SK-N-SH (cell line): ENCODE measurements at regions not wholly inside any gene's neighbourhood (a gene's known extent, or its start where the extent isn't known, plus 50 kb on each side); places are given as distances from the start of the nearest gene placed in this dataset.

Experiments used
- CTCF ChIA-PET: fragments of 300-600, 350-600 bp; formaldehyde crosslinking; extraction: SDS; loops from one replicate; lab custom pipeline; 2021; lab: Yijun Ruan, JAX
- POLR2A ChIA-PET: fragments of 350-600 bp; sonication (Branson Sonifier 250); formaldehyde crosslinking; extraction: SDS; loops from one replicate; lab custom pipeline; 2020; ENCODE audit warnings: antibody characterized with exemption, inconsistent platforms; lab: Yijun Ruan, JAX
- DNase-seq: peaks from one replicate; pipeline ENCODE4 v3.0.0; 2012
- H2AFZ ChIP-seq: fragments of 200-600 bp; sonication (generic); 2 replicates; pipeline ENCODE4 v1.8.1; 2016; ENCODE audit warnings: antibody characterized with exemption, mild to moderate bottlenecking, low read depth
- H3F3A ChIP-seq: fragments of 200-600 bp; sonication (generic); replicated peaks from 2 replicates; pipeline ENCODE3; 2016; ENCODE audit warnings: antibody characterized with exemption, mild to moderate bottlenecking; ENCODE audit not compliant: insufficient read depth
- H3K27ac ChIP-seq, 2 experiments: fragments of 200-500 bp in 1 of 2; fragments of 200-600 bp in 1 of 2; sonication (Bioruptor generic) in 1 of 2; sonication (generic), shearing (Covaris generic) in 1 of 2; 2 replicates each; pipeline versions ENCODE4 v1.5.1 to v1.6.1; 2014 to 2016; ENCODE audit warnings: low read depth in 2 of 2, inconsistent platforms in 1 of 2, low read length in 1 of 2, mild to moderate bottlenecking in 1 of 2, mixed read lengths in 1 of 2
- H3K27me3 ChIP-seq: fragments of 200-600 bp; sonication (generic), shearing (Covaris generic); 2 replicates; pipeline ENCODE4 v1.6.1; 2016; ENCODE audit warnings: mixed run types; ENCODE audit not compliant: insufficient read depth
- H3K36me3 ChIP-seq, 2 experiments: fragments of 200-500 bp in 1 of 2; fragments of 200-600 bp in 1 of 2; sonication (Bioruptor generic) in 1 of 2; sonication (generic) in 1 of 2; replicated peaks in 1 of 2; 2 replicates each; pipeline versions ENCODE3 to v1.5.1; 2014 to 2016; ENCODE audit warnings: low read length in 1 of 2, mild to moderate bottlenecking in 1 of 2; ENCODE audit not compliant: insufficient read depth in 2 of 2, control insufficient read depth in 1 of 2
- H3K4me1 ChIP-seq, 2 experiments: fragments of 200-500 bp in 1 of 2; fragments of 200-600 bp in 1 of 2; sonication (Bioruptor generic) in 1 of 2; sonication (generic), shearing (Covaris generic) in 1 of 2; 2 replicates each; pipeline versions ENCODE4 v1.5.1 to v1.6.1; 2014 to 2016; ENCODE audit warnings: low read depth in 1 of 2, low read length in 1 of 2, mixed run types in 1 of 2; ENCODE audit not compliant: insufficient read depth in 2 of 2, control insufficient read depth in 1 of 2
- H3K4me2 ChIP-seq: fragments of 200-600 bp; sonication (generic), shearing (Covaris generic); 2 replicates; pipeline ENCODE4 v1.6.1; 2017; ENCODE audit warnings: mixed run types
- H3K4me3 ChIP-seq, 2 experiments: fragments of 200-500 bp in 1 of 2; fragments of 200-600 bp in 1 of 2; sonication (Bioruptor generic) in 1 of 2; sonication (generic), shearing (Covaris generic) in 1 of 2; 2 replicates each; pipeline versions ENCODE4 v1.5.1 to v1.8.1; 2014 to 2016; ENCODE audit warnings: low read depth in 2 of 2, inconsistent platforms in 1 of 2, low read length in 1 of 2, mild to moderate bottlenecking in 1 of 2, mixed read lengths in 1 of 2, moderate library complexity in 1 of 2
- H3K79me2 ChIP-seq: fragments of 200-600 bp; sonication (generic); 2 replicates; pipeline ENCODE4 v1.8.1; 2017; ENCODE audit warnings: mild to moderate bottlenecking; ENCODE audit not compliant: insufficient read depth
- H3K9ac ChIP-seq: fragments of 200-600 bp; sonication (generic); 2 replicates; pipeline ENCODE4 v1.6.1; 2017; ENCODE audit warnings: mixed run types
- H3K9me2 ChIP-seq: fragments of 200-600 bp; sonication (generic); 2 replicates; pipeline ENCODE4 v1.6.1; 2017; ENCODE audit warnings: mixed run types
- H3K9me3 ChIP-seq: fragments of 200-600 bp; sonication (generic); 2 replicates; pipeline ENCODE4 v1.6.1; 2017; ENCODE audit warnings: mixed run types, mild to moderate bottlenecking, moderate library complexity
- H4K20me1 ChIP-seq: fragments of 200-600 bp; sonication (generic); 2 replicates; pipeline ENCODE4 v1.6.1; 2017; ENCODE audit warnings: mild to moderate bottlenecking, mixed run types; ENCODE audit not compliant: insufficient read depth
- CHD2 ChIP-seq: fragments of 150-350 bp; IDR thresholded peaks from 2 replicates; pipeline ENCODE4 v1.6.1; 2018; ENCODE audit warnings: low read length; ENCODE audit not compliant: partially characterized antibody
- EZH2phosphoT487 ChIP-seq: fragments of 200-600 bp; sonication (generic); IDR thresholded peaks from 2 replicates; pipeline ENCODE4 v1.6.1; 2017; ENCODE audit warnings: low read depth, mixed run types, mild to moderate bottlenecking, antibody characterized with exemption, moderate library complexity, borderline replicate concordance
- FOSL2 ChIP-seq: IDR thresholded peaks from 2 replicates; pipeline ENCODE4 v1.4.0; 2012; ENCODE audit warnings: low read depth, mild to moderate bottlenecking, moderate library complexity, borderline replicate concordance
- FOXJ3 ChIP-seq: sonication (generic); formaldehyde crosslinking; IDR thresholded peaks from 2 replicates; pipeline ENCODE4 v1.5.1; 2020; ENCODE audit warnings: mild to moderate bottlenecking, missing genetic modification reagents
- GABPA ChIP-seq: IDR thresholded peaks from 2 replicates; pipeline ENCODE4 v1.4.0; 2012; ENCODE audit warnings: low read depth, mild to moderate bottlenecking
- GATA2 ChIP-seq: sonication (generic); formaldehyde crosslinking; IDR thresholded peaks from 2 replicates; pipeline ENCODE4 v1.5.0; 2020; ENCODE audit warnings: mild to moderate bottlenecking, missing genetic modification reagents
- MEF2A ChIP-seq: IDR thresholded peaks from 2 replicates; pipeline ENCODE4 v1.4.0; 2012; ENCODE audit warnings: low read depth, borderline replicate concordance
- MXI1 ChIP-seq: IDR thresholded peaks from 2 replicates; pipeline ENCODE4 v1.6.1; 2012; ENCODE audit warnings: mild to moderate bottlenecking, low read depth, low read length, improper control_type of control experiment
- NFIC ChIP-seq: IDR thresholded peaks from 2 replicates; pipeline ENCODE4 v1.4.0; 2012; ENCODE audit warnings: borderline replicate concordance
- RAD21 ChIP-seq: IDR thresholded peaks from 2 replicates; pipeline ENCODE4 v1.6.1; 2012; ENCODE audit warnings: mild to moderate bottlenecking, low read length
- RCOR1 ChIP-seq: fragments of 150-350 bp; IDR thresholded peaks from 2 replicates; pipeline ENCODE4 v1.6.1; 2017; ENCODE audit warnings: antibody characterized with exemption, low read length
- RFX5 ChIP-seq: IDR thresholded peaks from 2 replicates; pipeline ENCODE4 v1.6.1; 2012; ENCODE audit warnings: mild to moderate bottlenecking, improper control_type of control experiment, low read length
- RXRA ChIP-seq: IDR thresholded peaks from 2 replicates; pipeline ENCODE4 v1.4.0; 2012; ENCODE audit warnings: low read depth, mild to moderate bottlenecking, borderline replicate concordance
- SIN3A ChIP-seq: IDR thresholded peaks from 2 replicates; pipeline ENCODE4 v1.6.1; 2012; ENCODE audit warnings: low read depth, mild to moderate bottlenecking, low read length, moderate library complexity, borderline replicate concordance
- SMC3 ChIP-seq: IDR thresholded peaks from 2 replicates; pipeline ENCODE4 v1.6.1; 2012; ENCODE audit warnings: low read depth, low read length, improper control_type of control experiment
- TAF1 ChIP-seq: IDR thresholded peaks from 2 replicates; pipeline ENCODE4 v1.6.1; 2012; ENCODE audit warnings: low read depth, mild to moderate bottlenecking, low read length, moderate library complexity, borderline replicate concordance
- TEAD4 ChIP-seq: IDR thresholded peaks from 2 replicates; pipeline ENCODE4 v1.4.0; 2012; ENCODE audit warnings: mild to moderate bottlenecking, borderline replicate concordance; ENCODE audit not compliant: insufficient read depth
- TF ChIP-seq, protein P1 (sequence below): IDR thresholded peaks from 2 replicates; pipeline ENCODE4 v1.6.1; 2012; ENCODE audit warnings: mild to moderate bottlenecking, low read depth, low read length, moderate library complexity
- TF ChIP-seq, protein P2 (sequence below): IDR thresholded peaks from 2 replicates; pipeline ENCODE4 v1.4.0; 2012; ENCODE audit warnings: low read depth, borderline replicate concordance
- TF ChIP-seq, protein P3 (sequence below): fragments of 150-350 bp; IDR thresholded peaks from 2 replicates; pipeline ENCODE4 v1.6.1; 2017; ENCODE audit warnings: antibody characterized with exemption, low read length, low read depth, borderline replicate concordance

DNA sequence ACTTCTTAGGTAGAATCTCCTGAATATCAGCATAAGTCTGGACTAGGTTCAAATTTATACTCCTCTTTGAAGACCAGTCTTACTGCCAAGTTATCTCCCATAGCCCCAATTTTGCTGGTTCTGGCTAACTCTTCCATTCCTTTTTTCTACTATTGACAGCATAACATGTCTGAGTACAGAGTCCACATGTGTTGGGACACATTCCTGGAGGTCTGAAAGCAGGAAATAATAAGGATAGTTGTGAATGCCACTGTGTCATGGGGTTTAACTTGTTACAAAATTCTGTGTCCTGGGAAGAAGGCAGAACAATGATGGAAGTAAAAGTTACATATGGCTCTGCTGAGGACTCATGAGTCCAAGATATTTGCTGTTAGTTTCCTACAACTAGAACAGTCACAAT lies 57.4 kb upstream of the ZBTB20 start:
- Histone ChIP-seq H4K20me1 (no peaks in the 10 kb centered on the region), H3K9ac (no peak overlapping the region), H3K9me2 (no peaks in the 10 kb centered on the region), H3K27ac (no peak overlapping the region)
- DNase-seq = no peak
- POLR2A ChIA-PET = no interaction called here
- CTCF ChIA-PET = interaction anchor here (2.0 kb wide), 1 partner anchor 13 kb away, joined by 11 read pairs; no protein-coding TSS in a partner anchor
- no peak for TF ChIP-seq SIN3A
- no peak for TF ChIP-seq SMC3
- TF ChIP-seq MXI1 = no peak
- no peak for TF ChIP-seq RCOR1
- no peak for TF ChIP-seq MEF2A
- no peak for TF ChIP-seq FOXJ3 (CRISPR knock-in tag)
- TF ChIP-seq, protein P1, sequence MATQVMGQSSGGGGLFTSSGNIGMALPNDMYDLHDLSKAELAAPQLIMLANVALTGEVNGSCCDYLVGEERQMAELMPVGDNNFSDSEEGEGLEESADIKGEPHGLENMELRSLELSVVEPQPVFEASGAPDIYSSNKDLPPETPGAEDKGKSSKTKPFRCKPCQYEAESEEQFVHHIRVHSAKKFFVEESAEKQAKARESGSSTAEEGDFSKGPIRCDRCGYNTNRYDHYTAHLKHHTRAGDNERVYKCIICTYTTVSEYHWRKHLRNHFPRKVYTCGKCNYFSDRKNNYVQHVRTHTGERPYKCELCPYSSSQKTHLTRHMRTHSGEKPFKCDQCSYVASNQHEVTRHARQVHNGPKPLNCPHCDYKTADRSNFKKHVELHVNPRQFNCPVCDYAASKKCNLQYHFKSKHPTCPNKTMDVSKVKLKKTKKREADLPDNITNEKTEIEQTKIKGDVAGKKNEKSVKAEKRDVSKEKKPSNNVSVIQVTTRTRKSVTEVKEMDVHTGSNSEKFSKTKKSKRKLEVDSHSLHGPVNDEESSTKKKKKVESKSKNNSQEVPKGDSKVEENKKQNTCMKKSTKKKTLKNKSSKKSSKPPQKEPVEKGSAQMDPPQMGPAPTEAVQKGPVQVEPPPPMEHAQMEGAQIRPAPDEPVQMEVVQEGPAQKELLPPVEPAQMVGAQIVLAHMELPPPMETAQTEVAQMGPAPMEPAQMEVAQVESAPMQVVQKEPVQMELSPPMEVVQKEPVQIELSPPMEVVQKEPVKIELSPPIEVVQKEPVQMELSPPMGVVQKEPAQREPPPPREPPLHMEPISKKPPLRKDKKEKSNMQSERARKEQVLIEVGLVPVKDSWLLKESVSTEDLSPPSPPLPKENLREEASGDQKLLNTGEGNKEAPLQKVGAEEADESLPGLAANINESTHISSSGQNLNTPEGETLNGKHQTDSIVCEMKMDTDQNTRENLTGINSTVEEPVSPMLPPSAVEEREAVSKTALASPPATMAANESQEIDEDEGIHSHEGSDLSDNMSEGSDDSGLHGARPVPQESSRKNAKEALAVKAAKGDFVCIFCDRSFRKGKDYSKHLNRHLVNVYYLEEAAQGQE = no peak
- TF ChIP-seq TEAD4 = no peak
- TF ChIP-seq, protein P2, sequence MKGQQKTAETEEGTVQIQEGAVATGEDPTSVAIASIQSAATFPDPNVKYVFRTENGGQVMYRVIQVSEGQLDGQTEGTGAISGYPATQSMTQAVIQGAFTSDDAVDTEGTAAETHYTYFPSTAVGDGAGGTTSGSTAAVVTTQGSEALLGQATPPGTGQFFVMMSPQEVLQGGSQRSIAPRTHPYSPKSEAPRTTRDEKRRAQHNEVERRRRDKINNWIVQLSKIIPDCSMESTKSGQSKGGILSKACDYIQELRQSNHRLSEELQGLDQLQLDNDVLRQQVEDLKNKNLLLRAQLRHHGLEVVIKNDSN = no peak
- TF ChIP-seq, protein P3, sequence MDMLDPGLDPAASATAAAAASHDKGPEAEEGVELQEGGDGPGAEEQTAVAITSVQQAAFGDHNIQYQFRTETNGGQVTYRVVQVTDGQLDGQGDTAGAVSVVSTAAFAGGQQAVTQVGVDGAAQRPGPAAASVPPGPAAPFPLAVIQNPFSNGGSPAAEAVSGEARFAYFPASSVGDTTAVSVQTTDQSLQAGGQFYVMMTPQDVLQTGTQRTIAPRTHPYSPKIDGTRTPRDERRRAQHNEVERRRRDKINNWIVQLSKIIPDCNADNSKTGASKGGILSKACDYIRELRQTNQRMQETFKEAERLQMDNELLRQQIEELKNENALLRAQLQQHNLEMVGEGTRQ = no peak
- TF ChIP-seq TAF1 = no peak
- TF ChIP-seq RXRA = no peak
- TF ChIP-seq RFX5 = no peak
- TF ChIP-seq FOSL2 = no peak
- TF ChIP-seq RAD21 = no peak
- no peak for TF ChIP-seq NFIC
- TF ChIP-seq GABPA = no peak
- no peak for TF ChIP-seq CHD2
- no peak for TF ChIP-seq EZH2phosphoT487
- TF ChIP-seq GATA2 = no peak
- TF ChIP-seq, all 33 proteins: peak for 0
- Histone ChIP-seq H3K27me3 (no peaks in the 10 kb centered on the region), H3K79me2 (no peaks in the 10 kb centered on the region), H3F3A (no peaks in the 10 kb centered on the region), H3K4me2 (no peak overlapping the region), H3K4me1 (no peaks in the 10 kb centered on the region), H3K36me3 (no peaks in the 10 kb centered on the region), H3K9me3 (no peaks in the 10 kb centered on the region), H2AFZ (no peak overlapping the region), H3K4me3 (no peak overlapping the region)
